H1 (cell line): ENCODE measurements at regions not wholly inside any gene's neighbourhood (a gene's known extent, or its start where the extent isn't known, plus 50 kb on each side); places are given as distances from the start of the nearest gene placed in this dataset.

Experiments
- CTCF ChIA-PET: fragments of 300-600 bp; sonication (Branson Sonifier 250); formaldehyde crosslinking; loops from one replicate; lab custom pipeline; 2021; ENCODE audit not compliant: partially characterized antibody; lab: Charles Lee
- POLR2A ChIA-PET: fragments of 300-600 bp; sonication (Branson Sonifier 250); formaldehyde crosslinking; loops from one replicate; lab custom pipeline; 2021; ENCODE audit warnings: inconsistent platforms; ENCODE audit not compliant: partially characterized antibody; lab: Charles Lee
- DNase-seq, 2 experiments: peaks; one replicate each; pipeline versions ENCODE4 v3.0.0 to v3.0.0-alpha.2; 2010 to 2022; ENCODE audit warnings: low spot score in 2 of 2, low read depth in 1 of 2, mixed read lengths in 1 of 2
- FAIRE-seq: peaks from 2 replicates; lab custom pipeline; 2011; peaks lifted over from hg19 to GRCh38; lab: Jason Lieb, UNC
- H2AFZ ChIP-seq: 2 replicates; pipeline ENCODE4 v1.8.1; 2012; ENCODE audit warnings: low read length, inconsistent platforms
- H2AK5ac ChIP-seq: 2 replicates; pipeline ENCODE4 v1.6.1; 2013; ENCODE audit warnings: low read depth, low read length
- H2BK120ac ChIP-seq: replicated peaks from 2 replicates; pipeline ENCODE3; 2013; ENCODE audit warnings: low read depth, low read length, inconsistent platforms
- H2BK12ac ChIP-seq: 2 replicates; pipeline ENCODE4 v1.6.1; 2013; ENCODE audit warnings: low read depth, low read length
- H2BK15ac ChIP-seq: 2 replicates; pipeline ENCODE4 v1.6.1; 2013; ENCODE audit warnings: low read length
- H2BK20ac ChIP-seq: 2 replicates; pipeline ENCODE4 v1.6.1; 2013; ENCODE audit warnings: low read length
- H2BK5ac ChIP-seq: 2 replicates; pipeline ENCODE4 v1.6.1; 2013; ENCODE audit warnings: low read depth, low read length
- H3K14ac ChIP-seq: 2 replicates; pipeline ENCODE4 v1.6.1; 2013; ENCODE audit warnings: inconsistent platforms; ENCODE audit not compliant: insufficient read length
- H3K18ac ChIP-seq: 2 replicates; pipeline ENCODE4 v1.6.1; 2013; ENCODE audit warnings: low read length; ENCODE audit errors: extremely low read depth
- H3K23ac ChIP-seq: 2 replicates; pipeline ENCODE4 v1.6.1; 2013; ENCODE audit warnings: inconsistent platforms; ENCODE audit not compliant: insufficient read length
- H3K23me2 ChIP-seq: 2 replicates; pipeline ENCODE4 v1.6.1; 2013; ENCODE audit warnings: low read depth, low read length
- H3K27ac ChIP-seq: 2 replicates; pipeline ENCODE4 v1.6.1; 2011; ENCODE audit warnings: low read depth, low read length, inconsistent platforms
- H3K27me3 ChIP-seq, 4 experiments: replicated peaks in 1 of 4; 1 replicate in 1 of 4; 2 replicates in 3 of 4; pipeline versions ENCODE4 v1.6.1 to v1.8.1; 2011 to 2013; ENCODE audit warnings: low read length in 3 of 4, mild to moderate bottlenecking in 3 of 4, inconsistent platforms in 2 of 4, mixed read lengths in 2 of 4, moderate library complexity in 1 of 4; ENCODE audit not compliant: control insufficient read depth in 3 of 4, insufficient read depth in 3 of 4; ENCODE audit errors: extremely low read depth in 1 of 4
- H3K36me3 ChIP-seq, 4 experiments: 2 replicates each; pipeline versions ENCODE4 v1.6.1 to v1.8.1; 2011 to 2013; ENCODE audit warnings: mild to moderate bottlenecking in 4 of 4, low read length in 3 of 4, moderate library complexity in 2 of 4, control low read depth in 1 of 4, inconsistent platforms in 1 of 4; ENCODE audit not compliant: insufficient read depth in 4 of 4, control insufficient read depth in 2 of 4
- H3K4ac ChIP-seq: replicated peaks from 2 replicates; pipeline ENCODE3; 2013; ENCODE audit warnings: low read length, low read depth, mixed read lengths, inconsistent platforms; ENCODE audit not compliant: insufficient read length
- H3K4me1 ChIP-seq, 4 experiments: replicated peaks in 1 of 4; 1 replicate in 1 of 4; 2 replicates in 3 of 4; pipeline versions ENCODE4 v1.6.1 to v1.8.1; 2011 to 2013; ENCODE audit warnings: low read length in 3 of 4, inconsistent platforms in 2 of 4, mixed read lengths in 1 of 4; ENCODE audit not compliant: insufficient read depth in 4 of 4, control insufficient read depth in 3 of 4
- H3K4me2 ChIP-seq, 2 experiments: 2 replicates each; pipeline versions ENCODE4 v1.6.1 to v1.8.1; 2011 to 2013; ENCODE audit warnings: low read depth in 2 of 2, low read length in 2 of 2, control low read depth in 1 of 2, inconsistent platforms in 1 of 2, mild to moderate bottlenecking in 1 of 2; ENCODE audit not compliant: insufficient read depth in 1 of 2
- H3K4me3 ChIP-seq, 4 experiments: fragments of 200-600, 300-600 bp in 1 of 4; sonication (generic), shearing (Covaris generic), sonication (Bioruptor Twin) in 1 of 4; 2 replicates each; pipeline versions ENCODE4 v1.5.1 to v1.8.1; 2011 to 2016; ENCODE audit warnings: low read length in 4 of 4, low read depth in 3 of 4, control low read depth in 2 of 4, inconsistent platforms in 2 of 4, mild to moderate bottlenecking in 2 of 4, mixed read lengths in 1 of 4, moderate library complexity in 1 of 4; ENCODE audit not compliant: insufficient read depth in 2 of 4; ENCODE audit errors: extremely low read depth in 1 of 4
- H3K56ac ChIP-seq: replicated peaks from 2 replicates; pipeline ENCODE3; 2013; ENCODE audit warnings: low read depth, mild to moderate bottlenecking, mixed read lengths, low read length, inconsistent platforms; ENCODE audit not compliant: insufficient read length
- H3K79me1 ChIP-seq: 2 replicates; pipeline ENCODE4 v1.6.1; 2013; ENCODE audit warnings: low read depth, low read length, control low read depth
- H3K79me2 ChIP-seq, 2 experiments: 2 replicates each; pipeline versions ENCODE4 v1.6.1 to v1.8.1; 2012 to 2013; ENCODE audit warnings: low read length in 2 of 2, mild to moderate bottlenecking in 2 of 2, inconsistent platforms in 1 of 2; ENCODE audit not compliant: insufficient read depth in 2 of 2, control insufficient read depth in 1 of 2
- H3K9ac ChIP-seq, 4 experiments: replicated peaks in 1 of 4; 1 replicate in 1 of 4; 2 replicates in 3 of 4; pipeline versions ENCODE4 v1.6.1 to v1.8.1; 2011 to 2013; ENCODE audit warnings: low read depth in 3 of 4, low read length in 3 of 4, control low read depth in 2 of 4, mild to moderate bottlenecking in 2 of 4, moderate library complexity in 2 of 4, inconsistent platforms in 1 of 4; ENCODE audit errors: extremely low read depth in 1 of 4
- H3K9me3 ChIP-seq, 2 experiments: 2 replicates each; pipeline versions ENCODE4 v1.6.1 to v1.8.1; 2012 to 2013; ENCODE audit warnings: mild to moderate bottlenecking in 2 of 2, moderate library complexity in 2 of 2, control low read depth in 1 of 2, inconsistent platforms in 1 of 2, low read depth in 1 of 2, low read length in 1 of 2, mixed read lengths in 1 of 2; ENCODE audit not compliant: insufficient read depth in 2 of 2
- H4K20me1 ChIP-seq, 2 experiments: replicated peaks in 1 of 2; 2 replicates each; pipeline versions ENCODE3 to v1.8.1; 2011 to 2013; ENCODE audit warnings: inconsistent platforms in 2 of 2, low read length in 2 of 2, mild to moderate bottlenecking in 1 of 2; ENCODE audit not compliant: insufficient read depth in 2 of 2, control insufficient read depth in 1 of 2
- H4K5ac ChIP-seq: 2 replicates; pipeline ENCODE4 v1.6.1; 2013; ENCODE audit warnings: low read length, low read depth, mixed read lengths, inconsistent platforms; ENCODE audit not compliant: insufficient read length
- H4K8ac ChIP-seq: 2 replicates; pipeline ENCODE4 v1.8.0; 2013; ENCODE audit warnings: mild to moderate bottlenecking, moderate library complexity, low read length, inconsistent platforms; ENCODE audit not compliant: insufficient read depth; ENCODE audit errors: extremely low read depth
- H4K91ac ChIP-seq: replicated peaks from 2 replicates; pipeline ENCODE3; 2013; ENCODE audit warnings: low read length, mixed read lengths, inconsistent platforms; ENCODE audit not compliant: insufficient read length
- PHF8 ChIP-seq: fragments of 200-600 bp; sonication (generic); conservative IDR thresholded peaks from 2 replicates; pipeline ENCODE4 v1.7.1; 2012; ENCODE audit warnings: low read depth, mild to moderate bottlenecking, inconsistent platforms, low read length, moderate library complexity
- RAD21 ChIP-seq, 2 experiments: IDR thresholded peaks in 1 of 2; conservative IDR thresholded peaks in 1 of 2; 2 replicates each; pipeline ENCODE4 v1.6.1; 2011; ENCODE audit warnings: low read depth in 2 of 2, low read length in 2 of 2, improper control_type of control experiment in 1 of 2, inconsistent platforms in 1 of 2, mild to moderate bottlenecking in 1 of 2, moderate library complexity in 1 of 2
- TAF1 ChIP-seq: IDR thresholded peaks from 2 replicates; pipeline ENCODE4 v1.6.1; 2011; ENCODE audit warnings: mild to moderate bottlenecking, low read depth, low read length
- USF2 ChIP-seq: IDR thresholded peaks from 2 replicates; pipeline ENCODE4 v1.6.1; 2011; ENCODE audit warnings: low read length, improper control_type of control experiment
- WGBS, 2 experiments: shearing (Covaris generic) in 1 of 2; methylation state at CpG; one replicate each; pipeline versions ENCODE4 v1.1.6 to v1.1.7; 2013 to 2015; ENCODE audit warnings: low lambda C conversion rate in 2 of 2, mixed read lengths in 2 of 2, inconsistent platforms in 1 of 2, low coverage in 1 of 2, missing lambda C conversion rate in 1 of 2; ENCODE audit not compliant: insufficient replicate concordance in 2 of 2, insufficient coverage in 1 of 2, insufficient read length in 1 of 2; ENCODE audit errors: extremely low coverage in 1 of 2, missing lambda C conversion rate in 1 of 2; 5-methylcytosine and 5-hydroxymethylcytosine counted together

DNA sequence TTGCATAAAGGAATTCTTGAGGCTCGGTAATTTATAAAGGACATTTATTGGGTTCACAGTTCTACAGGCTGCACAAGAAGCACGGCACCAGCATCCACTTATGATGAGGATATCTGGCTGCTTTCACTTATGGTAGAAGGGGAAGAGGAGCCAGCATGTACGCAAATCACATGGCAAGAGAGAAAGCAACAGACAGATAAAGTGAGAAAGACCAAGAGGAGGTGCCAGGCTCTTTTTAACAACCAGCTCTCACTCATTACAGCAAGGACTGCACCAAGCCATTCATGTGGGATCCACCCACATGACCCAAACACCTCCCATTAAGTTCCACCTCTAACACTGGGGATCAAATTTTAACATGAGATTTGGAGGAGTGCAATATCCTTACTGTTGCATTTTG is 1198.2 kb downstream of the ADGRL3 start:
- 78% methylated on average over 3 of the region's 3 CpGs; no CpG with 5 or more reads in 1 of the 2 experiments for WGBS, 2 experiments
- no peak overlapping the region for H4K8ac ChIP-seq
- H3K4me2 ChIP-seq, result no peak overlapping the region
- no peak overlapping the region for H3K9ac ChIP-seq
- no peak for FAIRE-seq
- ChIA-PET CTCF (no interaction called here), POLR2A (interaction anchor here (0.6 kb wide), 1 partner anchor 264 kb away, joined by 3 read pairs; no protein-coding TSS in a partner anchor)
- DNase-seq, result no peak
- H3K27ac ChIP-seq, result no peak overlapping the region
- peak overlapping the region; percentile 94 for H2AFZ ChIP-seq
- H3K79me1 ChIP-seq, result no peaks in the 10 kb centered on the region
- no peak overlapping the region for H2BK5ac ChIP-seq
- no peaks in the 10 kb centered on the region for H3K4me1 ChIP-seq
- no peaks in the 10 kb centered on the region; the same call in 1 of the 2 replicates for H3K23me2 ChIP-seq
- no peak for TF ChIP-seq RAD21 (IDR thresholded peaks at IDR 0.05 in 1 of 2, conservative IDR thresholded peaks at IDR 0.05 in 1 of 2; ENCODE audit: low read depth in 2 of 2, low read length in 2 of 2)
- TF ChIP-seq USF2, result no peak
- no peak for TF ChIP-seq TAF1
- no peak for TF ChIP-seq PHF8
- no peaks in the 10 kb centered on the region for H3K27me3 ChIP-seq
- H2AK5ac ChIP-seq, result no peak overlapping the region
- H4K20me1 ChIP-seq, result no peaks in the 10 kb centered on the region
- H3K18ac ChIP-seq, result no peak overlapping the region
- no peak overlapping the region for H4K91ac ChIP-seq
- no peaks in the 10 kb centered on the region for H3K36me3 ChIP-seq
- H2BK20ac ChIP-seq, result no peak overlapping the region
- no peak overlapping the region for H3K4me3 ChIP-seq
- no peak overlapping the region for H2BK120ac ChIP-seq
- H3K14ac ChIP-seq, result no peak overlapping the region
- H4K5ac ChIP-seq, result no peak overlapping the region
- no peak overlapping the region for H3K4ac ChIP-seq
- H3K23ac ChIP-seq, result no peak overlapping the region
- H3K9me3 ChIP-seq, result no peaks in the 10 kb centered on the region
- H3K56ac ChIP-seq, result no peak overlapping the region
- no peak overlapping the region for H2BK15ac ChIP-seq
- H2BK12ac ChIP-seq, result no peak overlapping the region
- no peaks in the 10 kb centered on the region for H3K79me2 ChIP-seq
